Activated CD4-positive, alpha-beta T cell treated with anti-CD3 and anti-CD28 coated beads, Interleukin-2, Interleukin-6, amounts not matched to agents 100 ng/mL and 50 ng/mL, durations not matched to agents 16 hours and 8 hours (primary cell): ENCODE measurements at regions not wholly inside any gene's neighbourhood (a gene's known extent, or its start where the extent isn't known, plus 50 kb on each side); places are given as distances from the start of the nearest gene placed in this dataset.
"Not testable (repeated sequence)": the region's sequence is repeated elsewhere in the genome, so short reads cannot be mapped to it uniquely, and the experiment has no call there.

Experiments used
- DNase-seq: peaks from one replicate; pipeline ENCODE4 v3.0.0-alpha.2; 2020

- DNase-seq: no peak
These were observed 474.2 kb upstream of the FTMT start for GRCh38 chr5:121377461-121377860.

GRCh38 chr5:121378046-121378445 is 473.6 kb upstream of the FTMT start:
- DNase-seq: no peak

- no peak for DNase-seq
These were observed 472.9 kb upstream of the FTMT start for GRCh38 chr5:121378559-121379359.

- no peak for DNase-seq
These were observed 471.6 kb upstream of the FTMT start for GRCh38 chr5:121380066-121380465.

- DNase-seq: no peak
These were observed 467.3 kb upstream of the FTMT start for GRCh38 chr5:121384359-121384758.

DNA sequence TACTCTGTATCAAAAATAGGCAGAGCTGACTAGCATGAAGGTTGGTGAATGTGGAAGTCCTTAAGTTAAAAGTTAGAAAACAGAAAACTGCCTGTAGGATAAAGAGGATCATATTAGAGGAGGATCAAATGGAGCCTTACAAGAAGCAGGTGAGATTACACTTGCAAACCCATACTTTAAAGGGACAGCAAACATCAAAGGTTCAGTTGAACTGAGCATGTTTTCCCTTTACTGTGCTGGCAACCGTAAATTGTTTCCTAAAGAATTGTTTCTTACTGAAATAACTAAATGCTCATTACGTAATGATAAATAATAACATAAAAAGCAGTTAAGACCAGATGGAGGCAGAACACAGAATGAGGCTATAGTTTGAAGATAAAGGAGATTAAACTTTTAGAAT is 465.3 kb upstream of the FTMT start:
- DNase-seq: no peak

DNA sequence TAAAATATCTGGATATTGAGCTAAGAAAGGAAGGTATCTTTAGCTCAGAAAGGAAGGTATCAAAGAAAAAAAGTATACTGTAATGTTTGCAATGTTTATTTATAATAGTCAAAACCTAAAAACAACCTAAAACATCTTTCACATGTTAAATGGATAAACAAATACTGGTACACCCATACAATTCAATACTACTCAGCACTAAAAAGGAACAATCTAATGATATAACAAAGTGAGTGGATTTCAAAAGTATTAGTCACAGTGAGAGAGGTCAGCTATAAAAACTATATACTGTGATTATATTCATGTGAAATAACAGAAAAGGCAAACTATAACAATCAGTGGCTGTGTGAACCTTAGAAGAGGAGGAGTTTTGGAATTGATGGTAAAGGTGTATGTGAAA is 455.0 kb upstream of the FTMT start:
- no peak for DNase-seq

DNA sequence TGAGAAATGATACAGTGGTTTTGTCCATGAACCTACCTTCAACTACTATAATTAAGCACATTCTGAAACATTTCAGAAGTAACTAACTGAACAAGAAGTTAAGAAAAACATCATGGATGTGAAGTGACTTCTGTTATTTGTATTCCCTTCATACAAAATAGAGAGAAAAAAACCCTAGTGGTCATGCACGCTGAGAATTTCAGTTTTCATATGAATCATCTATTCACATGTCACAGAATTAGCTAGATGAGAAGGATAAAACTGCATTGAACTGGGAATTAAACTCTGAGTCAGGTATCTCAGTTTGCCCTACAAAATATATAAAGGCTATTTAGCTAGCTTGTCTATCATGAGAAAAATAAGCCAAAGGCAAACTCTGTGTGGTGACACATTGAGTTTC is 451.8 kb upstream of the FTMT start:
- peak; percentile 1 for DNase-seq

DNA sequence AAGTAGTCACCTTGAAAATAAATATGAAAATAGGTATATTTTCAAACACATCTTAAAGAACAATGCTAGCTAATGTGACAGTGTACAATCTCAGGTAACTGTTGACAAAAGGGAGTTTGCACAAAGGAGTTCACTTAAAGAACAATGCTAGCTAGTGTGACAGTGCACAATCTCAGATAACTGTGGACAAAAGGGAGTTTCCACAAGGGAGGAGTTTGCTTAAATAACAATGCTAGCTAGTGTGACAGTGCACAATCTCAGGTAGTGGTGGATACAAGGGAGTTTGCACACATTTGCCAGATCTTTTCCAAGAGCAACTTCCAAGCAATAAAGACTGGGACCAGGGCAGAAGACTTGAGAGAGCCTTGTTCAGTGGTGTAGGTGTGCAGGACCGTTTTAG is 442.9 kb upstream of the FTMT start:
- no peak for DNase-seq

DNA sequence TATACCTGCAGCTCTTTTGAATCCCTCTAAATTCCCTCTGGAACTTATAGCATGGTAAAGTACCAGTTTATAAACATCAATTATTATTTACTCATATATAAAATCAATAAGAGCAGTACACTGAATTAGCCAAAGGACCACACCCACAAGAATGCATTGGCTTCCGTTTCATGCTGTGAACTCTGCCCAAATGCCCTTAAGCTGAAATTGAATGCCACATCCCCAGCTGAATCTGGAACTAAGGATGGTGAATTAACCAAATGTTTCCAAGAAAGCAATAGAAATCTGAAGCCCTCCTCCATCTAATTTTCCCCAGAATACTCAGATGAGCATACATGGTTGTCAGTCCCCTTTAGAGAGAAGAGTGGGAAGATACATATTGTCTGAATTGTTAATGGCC is 436.4 kb upstream of the FTMT start:
- DNase-seq: no peak

DNA sequence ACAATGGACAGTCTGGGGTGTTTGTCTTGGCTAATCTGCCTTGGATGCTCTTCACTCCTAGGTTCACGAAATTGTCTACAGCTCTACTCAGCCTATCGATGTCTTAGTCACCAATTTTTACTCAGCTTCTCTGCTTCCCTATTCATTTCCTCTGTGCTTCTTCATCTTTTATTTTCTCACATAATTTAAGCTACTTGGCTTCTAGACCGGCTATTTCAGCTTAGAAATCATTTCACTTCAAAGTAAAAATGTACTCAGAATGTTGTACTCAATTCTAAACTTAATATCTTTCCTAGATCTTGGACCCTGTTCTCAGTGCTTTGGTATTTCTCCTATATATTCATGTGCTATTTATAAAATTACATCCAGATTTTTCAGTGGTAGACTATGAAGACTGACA is 430.0 kb upstream of the FTMT start:
- no peak for DNase-seq

DNA sequence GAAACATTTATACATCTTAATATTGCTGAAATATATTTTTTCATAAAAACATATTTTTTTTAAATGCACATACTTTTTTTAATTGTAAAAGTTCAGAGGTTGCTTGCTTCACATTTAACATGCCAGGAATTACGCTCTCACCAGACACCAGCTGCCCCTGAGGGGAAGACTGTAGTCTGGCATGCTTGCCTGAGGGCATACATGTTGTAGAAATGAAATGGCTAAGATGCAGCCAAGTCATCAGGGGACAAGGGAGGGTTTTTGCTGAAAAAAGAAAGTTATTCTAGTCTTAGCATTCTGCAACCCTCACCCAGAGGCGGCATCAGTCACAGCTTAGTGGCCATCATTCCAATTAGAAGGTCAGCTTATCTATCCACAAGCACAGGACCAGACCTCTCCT is 426.7 kb upstream of the FTMT start:
- DNase-seq: no peak

DNA sequence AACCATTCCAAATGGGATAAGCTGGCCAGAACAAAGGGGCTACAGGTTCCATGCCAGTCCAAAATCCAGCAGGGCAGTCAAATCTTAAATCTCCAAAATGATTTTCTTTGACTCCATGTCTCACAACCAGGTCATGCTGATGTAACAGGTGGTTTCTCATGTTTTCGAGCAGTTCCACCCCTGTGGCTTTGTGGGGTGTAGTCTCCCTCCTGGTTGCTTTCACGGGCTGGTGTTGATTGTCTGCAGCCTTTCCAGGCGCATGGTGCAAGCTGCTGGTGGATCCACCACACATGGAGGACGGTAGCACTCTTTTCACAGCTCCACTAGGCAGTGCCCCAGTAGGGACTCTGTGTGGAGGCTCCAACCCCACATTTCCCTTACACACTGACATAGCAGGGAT is 425.5 kb upstream of the FTMT start:
- DNase-seq: no peak

- DNase-seq: no peak
These were observed 421.9 kb upstream of the FTMT start for GRCh38 chr5:121429761-121430160.

DNA sequence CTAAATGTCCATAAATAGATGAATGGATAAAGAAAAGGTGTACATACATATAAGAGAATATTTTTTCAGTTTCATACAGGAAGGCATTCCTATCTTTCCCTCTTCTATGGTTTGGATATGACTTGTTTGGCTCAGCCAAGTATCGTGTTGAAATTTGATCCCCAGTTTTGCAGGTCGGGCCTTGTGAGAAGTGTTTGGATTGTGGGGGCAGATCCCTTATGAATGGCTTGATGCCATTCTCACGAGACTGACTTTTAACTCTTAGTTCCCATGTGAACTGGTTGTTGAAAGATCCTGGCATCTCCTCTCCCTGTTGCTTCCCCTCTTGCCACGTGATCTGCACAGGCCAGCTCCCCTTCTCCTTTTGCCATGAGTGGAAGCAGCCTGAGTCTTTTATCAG is 421.1 kb upstream of the FTMT start:
- DNase-seq: no peak

- DNase-seq: no peak
These were observed 406.2 kb upstream of the FTMT start for GRCh38 chr5:121445511-121445910.

DNA sequence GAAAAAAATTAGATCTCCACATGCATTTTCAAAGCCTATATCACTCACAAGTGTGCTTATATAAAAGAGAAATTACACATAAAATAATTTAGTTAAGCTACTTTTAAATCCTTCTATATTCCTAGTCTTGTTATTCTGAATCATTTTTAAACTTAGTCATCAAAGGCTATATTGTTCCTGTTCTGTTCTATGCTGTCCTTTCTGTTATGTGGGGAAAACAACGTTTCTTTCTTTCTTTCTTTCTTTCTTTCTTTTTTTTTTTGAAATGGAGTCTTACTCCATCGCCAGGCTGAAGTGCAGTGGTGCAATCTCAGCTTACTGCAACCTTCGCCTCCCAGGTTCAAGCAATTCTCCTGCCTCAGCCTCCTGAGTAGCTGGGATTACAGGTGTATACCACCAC is 389.2 kb upstream of the FTMT start:
- no peak for DNase-seq

GRCh38 chr5:121471222-121471621 is 380.5 kb upstream of the FTMT start:
- DNase-seq: not testable (repeated sequence)

DNA sequence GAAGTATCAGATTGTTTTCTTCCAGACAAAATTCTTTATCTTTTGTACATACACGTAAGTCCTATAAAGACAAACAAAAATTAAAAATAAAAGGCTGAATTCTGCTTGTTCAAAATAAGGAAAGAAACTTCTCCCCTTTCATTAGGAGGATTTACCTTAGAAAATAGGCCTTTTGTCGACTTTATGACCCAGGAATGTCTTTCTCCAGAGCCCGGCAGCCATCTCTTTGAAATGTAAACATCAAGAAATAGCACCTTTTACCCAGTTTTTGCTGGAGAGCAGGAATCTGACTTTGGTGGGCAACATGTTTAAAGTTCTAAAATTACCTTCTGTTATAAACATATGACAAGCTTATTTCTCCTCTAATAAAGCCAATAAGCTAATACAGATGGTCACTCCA is 373.0 kb upstream of the FTMT start:
- DNase-seq: no peak

DNA sequence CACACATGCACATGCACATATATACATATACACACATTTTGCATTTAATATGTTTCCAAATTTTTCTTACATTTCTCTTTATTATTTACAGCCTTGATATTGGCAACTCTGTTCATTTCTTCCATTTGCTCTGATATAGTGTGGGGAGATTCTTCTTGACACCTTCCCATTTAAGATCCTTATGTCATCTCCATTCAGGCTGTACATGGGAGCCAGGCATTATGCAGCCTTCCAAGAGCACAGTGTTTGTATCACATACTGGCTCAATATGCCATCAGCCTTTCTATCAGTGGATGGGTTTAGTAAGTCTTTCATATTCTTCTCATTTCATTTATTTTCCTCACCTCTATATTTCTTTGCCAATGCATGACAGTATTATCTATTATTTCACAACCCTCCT is 372.3 kb upstream of the FTMT start:
- no peak for DNase-seq

DNA sequence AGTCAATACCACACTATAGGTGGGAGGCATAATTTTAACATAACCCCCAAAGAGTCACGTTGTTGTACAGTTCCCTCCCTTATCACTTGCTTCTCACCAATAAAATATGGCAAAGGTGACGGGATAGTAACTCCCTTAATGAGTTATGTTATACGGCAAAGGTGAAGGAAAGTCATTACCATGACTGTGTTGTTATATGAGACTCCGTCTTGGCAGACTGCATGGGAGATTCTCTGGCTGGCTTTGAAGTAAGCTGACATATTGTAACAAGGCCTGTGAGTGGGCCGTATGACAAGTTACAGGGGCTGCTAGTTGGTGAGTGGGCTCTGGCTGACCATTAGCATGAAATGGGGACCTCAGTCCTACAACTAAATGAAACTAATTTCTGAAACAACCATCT is 366.4 kb upstream of the FTMT start:
- no peak for DNase-seq

GRCh38 chr5:121485999-121486398 is 365.7 kb upstream of the FTMT start:
- not testable (repeated sequence) for DNase-seq

GRCh38 chr5:121489972-121490371 is 361.7 kb upstream of the FTMT start:
- DNase-seq: no peak

- no peak for DNase-seq
These were observed 354.5 kb upstream of the FTMT start for GRCh38 chr5:121497176-121497575.

DNA sequence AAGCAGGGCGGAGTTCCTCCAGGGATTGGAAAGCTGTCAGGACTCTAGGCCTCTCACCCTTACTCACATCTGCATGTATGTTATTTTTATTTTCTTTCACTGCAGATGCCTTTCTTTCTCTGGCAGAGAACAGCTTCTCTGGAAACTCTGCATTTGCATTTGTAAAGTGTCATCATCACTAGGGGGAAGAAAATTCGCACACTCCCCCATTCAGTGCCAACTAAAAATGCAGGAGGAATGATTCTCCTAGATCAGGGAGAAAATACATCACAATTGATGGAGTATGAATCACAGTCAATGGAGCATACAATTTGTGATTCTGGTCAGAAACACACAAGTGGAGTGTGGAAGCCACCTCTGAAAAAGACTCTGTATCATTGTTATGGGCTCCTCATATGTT is 351.4 kb upstream of the FTMT start:
- DNase-seq: no peak
